GM19239 (cell line): ENCODE measurements at regions not wholly inside any gene's neighbourhood (a gene's known extent, or its start where the extent isn't known, plus 50 kb on each side); places are given as distances from the start of the nearest gene placed in this dataset.

Source experiments
- DNase-seq: peaks from one replicate; pipeline ENCODE4 v3.0.0; 2011; ENCODE audit warnings: low spot score; ENCODE audit not compliant: insufficient read length
- FAIRE-seq: peaks from 2 replicates; lab custom pipeline; 2011; peaks lifted over from hg19 to GRCh38; lab: Jason Lieb, UNC

DNA sequence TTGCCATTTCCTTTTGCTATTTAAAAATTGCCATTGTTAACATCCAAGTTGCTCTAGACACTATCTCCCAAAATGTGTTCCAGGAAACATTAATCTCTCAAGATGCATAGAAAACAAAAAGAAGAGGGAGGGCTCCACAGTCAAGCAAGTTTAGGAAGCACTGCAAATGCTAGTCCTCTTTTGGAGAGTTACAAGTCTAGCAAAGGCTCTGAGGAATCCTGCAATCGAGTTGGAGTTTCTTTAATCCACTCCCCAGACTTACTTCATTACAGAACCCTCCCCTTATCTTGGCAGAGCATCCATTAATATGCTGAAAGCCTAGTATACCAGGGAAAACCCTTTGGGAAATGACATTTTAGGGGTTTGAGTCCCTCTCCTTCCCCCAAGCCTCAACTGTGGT, 147.9 kb downstream of the SYF2 start:
- DNase-seq (no peak), FAIRE-seq (no peak)

DNA sequence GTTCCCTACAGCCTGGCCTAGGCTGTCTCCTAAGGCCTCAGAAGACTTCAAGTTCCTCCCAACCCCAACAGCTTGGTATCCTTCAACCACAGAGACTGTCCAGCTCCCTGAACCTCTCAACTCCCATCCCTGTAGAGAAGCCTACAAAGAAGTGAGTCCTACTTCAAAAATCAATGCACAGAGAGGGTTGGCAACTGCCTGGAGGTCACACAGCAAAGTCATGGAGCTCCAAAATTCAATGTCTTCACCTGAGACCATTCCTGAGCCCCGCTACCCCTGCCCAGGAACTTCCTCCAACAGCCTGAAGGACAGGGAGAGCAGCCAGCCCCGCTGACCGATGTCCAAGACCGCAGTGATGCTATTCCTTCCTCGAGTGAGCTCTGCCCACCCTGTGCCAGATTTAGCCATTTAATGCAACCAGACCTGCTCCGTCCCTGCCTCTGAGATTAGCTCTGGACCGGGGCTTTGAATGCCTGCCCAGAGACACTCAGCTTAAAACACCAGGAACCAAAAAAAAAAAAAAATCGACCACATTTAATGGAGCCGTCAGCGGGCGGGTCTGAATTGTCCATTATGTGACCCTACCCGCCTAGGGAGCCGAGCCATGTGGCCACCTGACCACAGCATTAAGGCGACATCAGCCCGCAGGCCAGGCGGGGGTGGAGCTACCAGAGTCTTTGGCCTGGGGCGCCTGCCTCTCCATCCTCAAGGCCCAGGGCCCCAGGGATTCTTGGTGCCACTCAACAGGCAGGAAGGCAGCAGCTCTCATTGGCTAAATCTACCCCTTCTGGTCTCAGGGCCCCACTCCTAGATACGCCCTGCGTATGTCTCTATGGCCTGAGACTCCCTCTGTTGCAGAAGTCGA, 148.6 kb downstream of the SYF2 start:
- DNase-seq: no peak
- FAIRE-seq: no peak

DNA sequence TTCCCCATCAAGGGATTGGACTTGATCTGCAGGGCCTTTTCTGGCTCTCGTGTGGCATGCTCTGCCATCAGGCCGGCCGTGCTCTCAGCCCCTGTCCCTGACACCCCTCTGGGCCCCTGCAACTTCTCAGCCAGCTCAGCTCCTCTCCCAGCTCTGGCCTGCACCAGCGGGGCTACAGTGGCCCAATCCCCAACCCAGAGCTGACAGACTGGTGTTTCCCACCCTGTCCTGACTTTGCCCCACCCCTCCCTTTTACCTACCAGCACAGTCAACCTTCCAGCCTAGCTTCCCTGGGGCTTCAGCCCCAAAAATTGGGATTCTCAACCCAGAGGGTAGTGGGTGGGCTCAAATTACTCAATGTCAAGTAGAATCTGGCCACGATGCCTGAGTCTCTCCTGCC, 149.3 kb downstream of the SYF2 start:
- FAIRE-seq: no peak
- no peak for DNase-seq

DNA sequence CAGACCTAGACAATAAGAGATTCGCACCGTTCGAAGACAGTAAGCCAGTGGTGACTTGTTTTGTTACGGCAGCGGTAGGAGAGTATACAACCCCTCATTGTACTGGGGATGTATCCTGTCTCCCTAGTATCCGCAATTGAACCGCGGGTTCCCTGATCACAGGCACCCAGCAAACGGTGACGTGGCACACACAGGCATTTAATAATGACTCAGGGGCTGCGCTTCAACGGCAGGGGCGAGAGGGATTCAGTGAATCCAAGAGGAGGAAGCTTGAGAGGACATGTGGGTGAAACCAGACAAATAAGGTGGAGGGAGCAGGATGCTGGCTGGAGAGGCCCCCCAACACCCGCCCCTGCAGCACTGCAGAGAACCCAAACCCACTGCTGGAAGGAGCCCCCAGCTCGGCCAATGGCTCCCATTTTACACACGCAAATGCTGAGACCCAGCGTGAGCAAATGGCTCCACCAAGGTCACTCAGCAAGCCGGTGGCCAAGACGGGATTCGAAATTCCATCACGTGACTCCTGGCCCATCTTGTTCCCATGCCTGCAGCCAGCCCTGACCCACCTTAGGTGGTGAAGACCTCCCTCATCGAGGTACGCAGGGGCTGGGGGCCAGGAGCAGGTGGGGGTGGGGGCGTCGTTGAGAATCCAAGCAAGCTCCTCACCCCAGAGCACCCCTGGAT, 149.9 kb downstream of the SYF2 start:
- DNase-seq (no peak), FAIRE-seq (no peak)

DNA sequence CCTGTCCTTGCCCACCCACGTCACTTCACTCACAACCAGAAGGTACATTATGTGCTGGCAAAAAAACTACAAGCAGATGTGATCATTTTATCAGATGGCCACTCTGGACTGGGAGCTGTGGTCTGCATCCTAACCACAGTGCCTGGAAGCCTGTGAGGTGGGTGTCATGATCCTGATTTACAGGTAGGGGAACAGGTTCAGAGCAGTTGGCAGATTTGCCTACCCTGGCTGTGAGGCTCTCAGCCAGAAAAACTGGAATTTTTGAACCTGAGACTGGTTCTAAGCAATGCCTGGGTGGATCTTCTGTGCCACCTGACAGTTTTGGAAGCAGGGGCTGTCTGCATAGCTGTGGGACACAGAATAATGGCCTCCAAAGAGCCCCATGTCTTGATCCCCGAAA, 150.8 kb downstream of the SYF2 start:
- FAIRE-seq (no peak), DNase-seq (no peak)

DNA sequence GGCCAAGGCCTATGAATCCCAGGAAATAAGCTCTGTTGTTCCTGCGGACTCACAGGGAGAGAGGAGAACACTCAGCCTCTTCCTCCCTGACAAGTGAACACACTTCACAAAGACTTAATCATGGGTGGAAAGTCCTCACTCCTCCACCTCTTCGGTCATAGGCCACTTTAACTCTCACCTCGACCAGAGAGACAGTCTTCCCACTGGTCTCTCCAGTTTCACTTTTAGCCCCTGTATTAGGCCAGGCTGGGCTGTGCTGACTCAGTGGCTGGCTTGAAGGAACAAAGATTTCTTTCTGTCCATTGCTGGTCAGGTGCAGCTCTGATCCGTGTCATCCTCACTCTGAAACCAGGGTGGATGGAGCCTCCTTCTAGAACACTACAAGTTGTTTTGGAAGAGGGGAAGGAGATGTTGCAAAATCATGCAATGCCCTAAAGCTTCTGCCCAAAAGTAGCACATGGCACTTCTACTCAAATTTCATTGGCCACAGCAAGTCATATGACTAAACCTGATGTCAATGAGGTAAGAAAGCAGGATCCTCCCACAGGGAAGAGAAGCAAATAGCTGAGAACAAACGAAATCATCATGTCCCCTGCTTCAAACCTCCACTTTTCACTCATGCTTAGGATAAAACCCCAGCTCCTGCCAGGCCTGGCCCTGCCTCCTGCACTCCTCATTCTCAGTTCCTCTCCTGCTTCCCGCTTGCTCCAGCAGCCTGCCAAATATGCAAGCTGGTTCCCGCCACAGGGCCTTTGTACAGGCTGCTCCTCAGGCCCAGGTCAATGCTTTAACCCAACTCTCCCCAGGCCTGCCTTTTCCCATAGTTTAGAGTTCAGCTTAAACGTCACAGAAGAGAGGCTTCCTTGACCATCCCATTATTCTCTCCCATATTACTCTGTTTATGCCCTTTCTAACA, 150.5 kb upstream of the RUNX3 start:
- DNase-seq: no peak
- no peak for FAIRE-seq

DNA sequence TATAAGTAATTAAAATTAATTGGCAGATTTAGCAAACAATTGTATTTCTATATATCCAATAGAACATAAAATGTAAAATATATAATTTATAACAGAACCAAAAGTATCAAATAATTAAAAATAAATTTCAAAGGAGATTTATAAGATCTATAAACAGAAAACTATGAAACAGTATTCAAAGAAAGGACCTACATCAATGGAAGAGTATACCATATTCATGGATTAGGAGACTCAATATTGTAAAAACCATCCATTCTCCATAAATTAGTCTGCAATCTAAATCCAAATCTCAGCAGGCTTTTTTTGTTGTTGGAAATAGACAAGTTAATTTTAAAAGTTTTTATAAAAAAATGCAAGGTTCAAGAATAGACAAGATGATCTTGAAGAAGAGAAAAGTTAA, 149.0 kb upstream of the RUNX3 start:
- FAIRE-seq (no peak), DNase-seq (no peak)

DNA sequence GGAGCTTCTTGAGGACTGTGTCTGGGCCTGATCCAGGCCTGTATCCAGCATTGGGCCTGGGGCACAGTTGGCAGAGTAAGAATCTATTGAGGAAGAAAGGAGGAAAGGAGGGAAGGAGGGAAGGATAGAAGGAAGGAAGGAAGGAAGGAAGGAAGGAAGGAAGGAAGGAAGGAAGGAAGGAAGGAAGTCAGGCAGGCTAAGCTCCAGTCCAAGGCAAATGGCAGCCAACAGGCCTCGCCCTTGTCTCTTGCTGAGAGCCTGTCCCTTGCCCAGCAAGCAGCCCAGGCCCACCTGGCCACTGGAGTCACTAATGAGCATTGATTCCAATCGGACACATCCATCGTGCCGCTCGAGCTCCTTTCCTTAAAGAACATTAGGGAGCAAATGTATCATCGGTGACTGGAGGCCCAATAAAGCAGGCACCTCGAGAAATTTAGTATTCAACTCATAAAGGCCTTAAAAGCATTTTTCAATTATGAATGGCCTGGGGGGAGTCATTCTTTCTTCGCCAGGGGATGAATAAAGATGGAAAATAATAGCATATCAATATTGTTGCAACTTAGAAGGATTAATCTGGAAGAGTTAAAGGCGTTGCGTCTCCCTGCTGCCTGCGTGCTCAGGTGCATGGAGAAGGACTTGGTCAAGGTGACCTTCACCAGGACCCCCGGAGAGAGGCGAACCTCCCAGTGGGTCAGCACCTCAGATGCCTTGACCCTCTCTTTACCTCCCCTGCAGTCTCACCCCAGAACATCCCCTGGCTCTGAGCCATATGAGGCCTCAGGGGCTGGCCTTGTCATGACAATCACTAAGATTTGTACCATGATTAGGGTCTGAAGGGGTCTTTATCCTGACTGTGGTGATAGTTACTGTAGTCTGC, 144.5 kb upstream of the RUNX3 start:
- FAIRE-seq: no peak
- no peak for DNase-seq

DNA sequence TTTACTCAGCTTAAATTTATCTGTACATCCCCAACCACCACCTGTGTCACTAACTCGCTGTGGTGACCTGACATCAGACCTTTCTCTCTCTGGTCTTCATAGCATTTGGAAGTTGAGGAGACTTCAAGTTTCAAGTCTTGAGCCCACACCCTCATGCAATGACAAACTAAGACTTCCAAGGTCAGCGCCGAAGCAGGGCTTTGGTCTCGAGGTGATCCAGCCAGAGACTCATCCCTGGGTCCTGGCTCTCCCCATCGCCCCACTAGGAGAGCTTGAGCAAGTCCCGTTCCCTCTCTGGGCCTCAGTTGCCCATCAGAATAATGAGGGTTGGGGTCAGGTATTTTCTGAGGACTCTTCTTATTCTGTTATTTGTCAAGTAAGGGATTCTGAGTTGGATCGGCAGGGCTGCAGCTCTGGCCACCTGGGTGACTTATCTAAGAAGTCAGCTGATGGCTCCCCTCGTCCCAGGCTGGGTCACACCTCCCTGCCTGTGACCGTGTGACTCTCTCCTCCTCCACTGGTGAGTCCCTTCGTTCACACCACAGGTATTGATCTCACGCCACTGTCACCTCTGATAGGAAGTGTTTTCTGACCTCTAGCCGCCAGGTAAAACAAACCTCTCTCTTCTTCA, 143.7 kb upstream of the RUNX3 start:
- DNase-seq (no peak), FAIRE-seq (no peak)

DNA sequence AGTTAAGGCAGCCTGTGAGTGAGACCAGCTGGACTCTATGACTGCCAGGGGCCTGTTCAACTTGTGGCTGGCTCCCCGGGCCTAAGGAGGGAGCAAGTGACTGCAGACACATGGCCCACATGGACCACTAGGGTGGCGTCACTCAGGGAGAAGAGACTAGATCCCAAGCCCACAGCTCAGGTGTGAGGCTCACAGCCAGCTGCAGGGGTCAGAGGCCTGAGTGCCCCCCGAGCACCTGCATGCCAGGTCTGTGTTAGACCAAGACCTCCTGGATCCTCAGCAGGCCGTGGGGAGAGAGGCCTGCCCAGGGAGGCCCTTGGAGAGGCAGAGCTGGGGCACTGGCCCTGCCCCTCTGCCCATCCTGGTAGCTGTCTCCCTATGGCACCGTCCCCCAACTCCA, 142.4 kb upstream of the RUNX3 start:
- no peak for FAIRE-seq
- DNase-seq: no peak

DNA sequence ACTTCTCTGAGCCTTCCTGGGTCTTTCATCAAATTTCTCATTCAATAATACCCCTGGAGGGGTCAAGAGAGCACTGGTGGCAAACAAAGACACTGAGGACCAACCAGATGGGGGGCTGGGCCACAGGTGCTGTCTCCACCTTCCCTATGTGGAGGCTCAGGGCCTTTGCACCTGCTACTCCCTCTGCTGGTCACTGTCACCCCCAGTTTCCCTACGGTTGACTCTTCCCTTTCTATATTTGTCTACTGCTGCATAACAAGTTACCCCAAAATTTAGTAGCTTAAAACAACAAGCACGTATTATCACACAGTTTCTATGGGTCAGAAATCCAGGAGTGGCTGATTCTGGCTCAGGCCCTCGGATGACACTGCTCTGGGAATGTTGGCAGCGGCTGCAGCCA, 138.8 kb upstream of the RUNX3 start:
- no peak for FAIRE-seq
- DNase-seq: no peak

DNA sequence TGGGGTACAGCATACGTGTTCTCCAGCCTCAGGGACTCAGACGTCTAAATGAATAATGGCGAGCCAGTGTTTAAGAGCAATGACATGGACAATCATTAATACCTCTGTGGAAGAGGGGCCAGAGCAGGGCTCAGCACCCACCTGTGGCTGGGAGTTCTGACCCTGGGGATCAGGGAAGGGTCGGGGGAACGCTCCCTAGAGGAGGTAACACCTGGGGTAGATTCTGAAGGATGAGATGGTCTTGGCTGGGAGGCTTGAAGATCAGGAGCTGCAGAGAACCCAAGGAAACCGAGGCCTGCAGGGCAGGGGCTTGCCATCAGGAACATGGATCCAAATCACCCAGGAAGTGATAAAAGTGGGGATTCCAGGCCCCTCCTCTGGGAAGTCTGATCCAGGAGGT, 138.2 kb upstream of the RUNX3 start:
- DNase-seq (no peak), FAIRE-seq (no peak)

DNA sequence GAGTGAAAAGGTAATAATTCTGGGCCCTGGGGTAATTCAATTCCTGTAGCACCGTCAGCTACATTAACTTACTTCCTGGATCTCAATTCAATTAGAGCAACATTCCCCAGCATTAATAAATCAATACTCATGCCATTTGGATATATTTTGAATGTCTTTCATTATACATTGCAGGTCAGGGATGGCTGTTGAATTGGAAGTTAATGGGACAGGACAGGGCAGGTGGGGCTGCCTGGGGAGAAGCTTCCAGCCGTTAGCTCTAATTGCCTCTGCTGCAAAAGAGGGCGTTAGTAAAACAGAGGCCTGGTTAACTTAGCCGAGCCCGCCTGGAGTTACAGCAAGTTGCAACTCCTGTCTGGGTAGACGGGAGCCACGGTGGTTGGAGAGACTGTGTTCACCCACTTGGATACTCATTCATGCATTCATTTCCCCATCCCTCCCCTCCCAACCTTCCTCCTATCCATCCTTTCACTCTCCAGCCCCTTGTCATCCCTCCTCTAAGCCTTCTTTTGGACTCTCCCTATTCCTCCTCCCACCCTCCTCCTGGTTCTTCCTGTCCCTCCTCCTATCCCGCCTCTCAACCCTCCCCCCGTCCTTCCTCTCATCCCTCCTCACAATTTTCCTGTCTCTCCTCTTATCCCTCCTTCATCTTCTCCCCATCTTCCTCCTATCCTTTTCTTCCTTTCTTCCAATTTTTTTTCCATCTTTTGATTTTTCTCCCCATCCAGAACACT, 137.6 kb upstream of the RUNX3 start:
- FAIRE-seq (no peak), DNase-seq (no peak)

DNA sequence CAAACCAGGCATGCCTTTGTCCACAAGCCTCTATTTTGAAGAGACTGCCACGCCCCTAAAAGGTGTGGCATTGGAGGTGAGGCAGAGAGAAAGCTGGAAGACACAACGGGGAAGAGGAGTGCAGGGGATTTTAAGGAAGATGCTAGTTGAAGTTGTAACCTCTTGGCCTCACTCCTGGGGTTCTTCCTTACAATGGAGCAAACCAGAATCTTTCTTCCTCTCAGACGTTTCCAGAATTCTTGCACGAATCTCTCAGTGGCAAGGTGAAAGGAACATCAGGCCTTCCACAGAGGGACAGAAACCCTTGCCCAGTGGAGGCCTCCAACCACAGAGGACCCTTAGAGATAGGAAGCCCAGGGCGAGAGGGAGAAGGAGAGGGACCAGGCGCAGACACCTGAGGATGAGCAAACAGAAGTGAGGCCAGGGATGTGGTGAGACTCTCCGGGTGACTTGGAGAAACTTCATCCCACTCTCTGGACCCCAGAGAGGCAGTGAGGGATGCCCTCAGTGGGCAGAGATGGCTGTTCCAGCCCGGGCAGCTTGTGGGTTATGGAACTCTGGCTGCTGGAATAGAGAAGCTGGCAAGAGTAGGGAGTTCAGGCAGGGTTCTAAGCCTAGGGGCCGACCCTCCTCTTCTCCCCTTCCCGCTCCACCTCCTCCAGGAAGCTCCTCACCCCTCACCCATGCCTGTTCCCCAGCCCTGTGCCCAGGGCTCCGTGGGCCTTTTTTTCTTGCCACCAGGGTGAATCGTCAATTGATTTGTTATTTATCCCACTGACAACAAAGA, 136.8 kb upstream of the RUNX3 start:
- DNase-seq: no peak
- no peak for FAIRE-seq

DNA sequence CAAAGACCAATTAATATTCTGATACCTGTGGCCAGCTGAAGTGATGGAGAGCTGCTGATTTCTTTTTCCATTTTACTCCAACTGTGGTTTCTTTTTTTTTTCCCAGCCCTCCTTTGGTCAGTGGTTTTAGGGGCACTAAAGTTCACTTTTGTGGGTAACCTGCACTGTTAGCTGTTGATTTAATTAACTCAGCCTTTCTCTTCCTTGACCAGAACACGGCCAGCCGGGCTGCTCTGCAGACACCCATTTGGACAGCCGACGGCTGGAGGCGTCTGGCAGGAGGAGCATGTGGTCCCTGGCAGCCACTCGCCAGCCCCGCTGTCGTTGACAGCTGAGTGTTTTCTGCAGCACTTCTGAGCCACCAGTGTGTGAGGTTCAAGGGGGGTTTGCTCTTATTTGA, 136.2 kb upstream of the RUNX3 start:
- DNase-seq (no peak), FAIRE-seq (no peak)

DNA sequence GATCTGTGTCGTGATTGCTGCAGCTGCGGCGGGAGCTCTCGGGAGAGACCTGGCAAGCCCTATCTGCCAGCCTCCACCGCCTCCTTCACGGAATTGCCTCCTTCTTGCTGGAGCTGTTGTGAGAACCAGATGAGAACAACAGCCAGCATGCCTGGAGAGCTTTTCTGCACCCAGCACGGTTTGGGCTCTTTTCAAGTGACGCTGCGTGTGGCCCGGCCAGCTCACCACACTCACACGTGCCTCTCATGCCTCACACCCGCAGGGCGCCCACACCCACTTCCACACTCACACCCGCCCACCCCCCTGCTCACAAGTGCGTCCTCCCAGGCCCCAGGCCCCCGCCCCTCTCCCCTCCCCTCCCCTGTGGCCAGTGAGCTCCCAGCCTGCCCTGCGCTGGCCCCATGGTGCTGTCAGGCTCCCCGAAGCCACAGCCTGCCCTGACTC, 135.7 kb upstream of the RUNX3 start:
- FAIRE-seq (no peak), DNase-seq (no peak)

DNA sequence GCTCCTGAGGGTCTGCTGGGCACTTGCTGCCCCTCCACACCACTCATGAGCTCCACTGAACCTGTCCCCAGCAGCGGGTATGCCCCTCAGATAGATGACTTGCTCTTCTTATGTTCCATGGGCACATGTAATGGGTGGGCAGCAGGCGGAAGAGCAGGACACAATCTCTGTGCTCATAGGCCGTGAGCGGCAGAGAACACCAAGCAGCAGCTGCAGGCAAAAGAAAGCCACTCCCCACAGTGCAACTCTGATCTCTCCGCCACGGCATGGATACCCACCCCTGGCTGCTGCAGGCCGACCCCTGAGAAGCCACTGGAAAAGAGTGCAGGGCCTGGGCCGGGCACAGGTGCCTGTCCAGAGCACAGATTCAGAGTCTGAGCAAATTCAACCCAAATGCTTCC, 135.2 kb upstream of the RUNX3 start:
- no peak for DNase-seq
- FAIRE-seq: no peak
